Fibroblast of lung (primary cell): ENCODE measurements at regions not wholly inside any gene's neighbourhood (a gene's known extent, or its start where the extent isn't known, plus 50 kb on each side); places are given as distances from the start of the nearest gene placed in this dataset.

Experiments
- EZH2 ChIP-seq: IDR thresholded peaks from 2 replicates; pipeline ENCODE4 v1.5.1; 2012; ENCODE audit warnings: low read length, control low read depth, mild to moderate bottlenecking; ENCODE audit errors: missing control alignments
- TF ChIP-seq, protein P1 (sequence below), 2 donors: IDR thresholded peaks in 1 of 2; conservative IDR thresholded peaks in 1 of 2; 1 replicate in 1 of 2; 2 replicates in 1 of 2; pipeline ENCODE4 v1.5.1; 2011 to 2012; ENCODE audit warnings: low read length in 2 of 2, control low read depth in 1 of 2, inconsistent platforms in 1 of 2, low read depth in 1 of 2, mild to moderate bottlenecking in 1 of 2

DNA sequence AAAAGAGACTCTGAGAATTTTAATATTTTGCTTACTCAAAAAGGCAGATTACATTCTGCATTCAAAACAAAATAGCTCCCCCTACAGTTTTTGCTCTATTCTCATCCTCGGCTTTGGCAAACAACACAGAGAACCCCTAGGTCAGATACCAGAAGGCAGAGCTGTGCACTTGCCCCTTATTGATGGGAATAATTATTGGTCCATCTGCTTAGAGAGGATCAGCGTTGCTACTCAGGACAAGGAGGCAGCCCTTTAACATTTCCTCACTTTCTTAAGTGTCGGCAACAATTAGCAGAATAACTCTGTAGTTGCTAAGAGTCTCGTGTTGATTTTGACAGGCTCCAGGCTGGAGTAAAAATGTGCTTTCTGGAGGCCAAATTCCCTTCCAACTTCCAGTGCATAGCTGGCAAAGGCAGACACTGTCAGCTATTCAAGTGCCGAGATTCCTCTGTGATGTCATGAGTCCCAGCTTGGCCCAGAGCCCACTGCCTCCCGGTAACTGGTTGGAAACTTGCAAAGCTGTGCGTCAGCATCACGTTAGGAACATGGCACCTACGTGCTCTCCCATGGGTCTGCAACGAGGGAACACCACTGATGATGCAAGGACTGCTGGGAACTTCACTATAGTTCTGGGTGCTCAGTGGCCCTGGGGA lies 482.7 kb upstream of the ADAMTS9 start:
- TF ChIP-seq, protein P1, sequence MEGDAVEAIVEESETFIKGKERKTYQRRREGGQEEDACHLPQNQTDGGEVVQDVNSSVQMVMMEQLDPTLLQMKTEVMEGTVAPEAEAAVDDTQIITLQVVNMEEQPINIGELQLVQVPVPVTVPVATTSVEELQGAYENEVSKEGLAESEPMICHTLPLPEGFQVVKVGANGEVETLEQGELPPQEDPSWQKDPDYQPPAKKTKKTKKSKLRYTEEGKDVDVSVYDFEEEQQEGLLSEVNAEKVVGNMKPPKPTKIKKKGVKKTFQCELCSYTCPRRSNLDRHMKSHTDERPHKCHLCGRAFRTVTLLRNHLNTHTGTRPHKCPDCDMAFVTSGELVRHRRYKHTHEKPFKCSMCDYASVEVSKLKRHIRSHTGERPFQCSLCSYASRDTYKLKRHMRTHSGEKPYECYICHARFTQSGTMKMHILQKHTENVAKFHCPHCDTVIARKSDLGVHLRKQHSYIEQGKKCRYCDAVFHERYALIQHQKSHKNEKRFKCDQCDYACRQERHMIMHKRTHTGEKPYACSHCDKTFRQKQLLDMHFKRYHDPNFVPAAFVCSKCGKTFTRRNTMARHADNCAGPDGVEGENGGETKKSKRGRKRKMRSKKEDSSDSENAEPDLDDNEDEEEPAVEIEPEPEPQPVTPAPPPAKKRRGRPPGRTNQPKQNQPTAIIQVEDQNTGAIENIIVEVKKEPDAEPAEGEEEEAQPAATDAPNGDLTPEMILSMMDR (conservative IDR thresholded peaks at IDR 0.05 in 1 of 2, IDR thresholded peaks at IDR 0.05 in 1 of 2; ENCODE audit: low read depth in 1 of 2, low read length in 2 of 2), result peak; percentile 40 to 60
- TF ChIP-seq EZH2, result no peak
